ENCODE measurements at regions not wholly inside any gene's neighbourhood (a gene's known extent, or its start where the extent isn't known, plus 50 kb on each side); places are given as distances from the start of the nearest gene placed in this dataset.
A peak's percentile ranks its signal among the peaks of the same experiment; 100 is the strongest.
"Not testable (repeated sequence)": the region's sequence is repeated elsewhere in the genome, so short reads cannot be mapped to it uniquely, and the experiment has no call there.

- H3K9me3 ChIP-seq (ENCODE audit: control insufficient read depth in 2 of 2, insufficient read depth in 1 of 2, low read length in 1 of 2) = no peaks in the 10 kb centered on the region
- peaks cover 5 to 19% of the 10 kb centered on the region in 2 donors for H3K4me1 ChIP-seq (ENCODE audit: control insufficient read depth in 2 of 2, insufficient read depth in 2 of 2, low read length in 2 of 2)
- H3K4me3 ChIP-seq (ENCODE audit: low read length in 2 of 2) = no peak overlapping the region
- no peaks in the 10 kb centered on the region for H3K36me3 ChIP-seq (ENCODE audit: control insufficient read depth in 2 of 2, insufficient read depth in 2 of 2, low read length in 1 of 2)
- H3K27me3 ChIP-seq (ENCODE audit: control insufficient read depth in 2 of 2, insufficient read depth in 1 of 2, low read length in 1 of 2) = no peaks in the 10 kb centered on the region
- H3K27ac ChIP-seq (ENCODE audit: low read depth in 1 of 2, low read length in 1 of 2) = no peak overlapping the region
- DNase-seq (ENCODE audit: low read depth in 6 of 9, low spot score in 9 of 9) = no peak
Observed at GRCh38 chr12:47411966-47412365, 293.9 kb downstream of the RPAP3 start.

GRCh38 chr12:47410862-47411261 is 295.0 kb downstream of the RPAP3 start:
- 97% methylated on average over 3 of the region's 3 CpGs for WGBS
- Histone ChIP-seq H3K9me3 (ENCODE audit: control insufficient read depth in 2 of 2, insufficient read depth in 1 of 2, low read length in 1 of 2) (no peaks in the 10 kb centered on the region), H3K27ac (ENCODE audit: low read depth in 1 of 2, low read length in 1 of 2) (no peak overlapping the region), H3K36me3 (ENCODE audit: control insufficient read depth in 2 of 2, insufficient read depth in 2 of 2, low read length in 1 of 2) (no peaks in the 10 kb centered on the region), H3K27me3 (ENCODE audit: control insufficient read depth in 2 of 2, insufficient read depth in 1 of 2, low read length in 1 of 2) (no peaks in the 10 kb centered on the region), H3K4me1 (ENCODE audit: control insufficient read depth in 2 of 2, insufficient read depth in 2 of 2, low read length in 2 of 2) (peaks cover 5 to 19% of the 10 kb centered on the region in 2 donors), H3K4me3 (ENCODE audit: low read length in 2 of 2) (no peak overlapping the region)
- DNase-seq (ENCODE audit: low read depth in 6 of 9, low spot score in 9 of 9) = no peak

GRCh38 chr12:47410383-47410782 is 295.4 kb downstream of the RPAP3 start:
- peak in 5 of 9 donors; percentile 13 to 58 (median 17) for DNase-seq (ENCODE audit: low read depth in 6 of 9, low spot score in 9 of 9)
- Histone ChIP-seq H3K4me1 (ENCODE audit: control insufficient read depth in 2 of 2, insufficient read depth in 2 of 2, low read length in 2 of 2) (peaks cover 5 to 19% of the 10 kb centered on the region in 2 donors), H3K27me3 (ENCODE audit: control insufficient read depth in 2 of 2, insufficient read depth in 1 of 2, low read length in 1 of 2) (no peaks in the 10 kb centered on the region), H3K36me3 (ENCODE audit: control insufficient read depth in 2 of 2, insufficient read depth in 2 of 2, low read length in 1 of 2) (no peaks in the 10 kb centered on the region), H3K9me3 (ENCODE audit: control insufficient read depth in 2 of 2, insufficient read depth in 1 of 2, low read length in 1 of 2) (no peaks in the 10 kb centered on the region), H3K27ac (ENCODE audit: low read depth in 1 of 2, low read length in 1 of 2) (no peak overlapping the region), H3K4me3 (ENCODE audit: low read length in 2 of 2) (no peak overlapping the region)

GRCh38 chr12:47409310-47409987 is 296.4 kb downstream of the RPAP3 start:
- Histone ChIP-seq H3K27ac (ENCODE audit: low read depth in 1 of 2, low read length in 1 of 2) (no peak overlapping the region), H3K4me3 (ENCODE audit: low read length in 2 of 2) (no peak overlapping the region), H3K9me3 (ENCODE audit: control insufficient read depth in 2 of 2, insufficient read depth in 1 of 2, low read length in 1 of 2) (no peaks in the 10 kb centered on the region), H3K4me1 (ENCODE audit: control insufficient read depth in 2 of 2, insufficient read depth in 2 of 2, low read length in 2 of 2) (peaks cover 5 to 19% of the 10 kb centered on the region in 2 donors), H3K27me3 (ENCODE audit: control insufficient read depth in 2 of 2, insufficient read depth in 1 of 2, low read length in 1 of 2) (no peaks in the 10 kb centered on the region), H3K36me3 (ENCODE audit: control insufficient read depth in 2 of 2, insufficient read depth in 2 of 2, low read length in 1 of 2) (no peaks in the 10 kb centered on the region)
- WGBS = 94% methylated on average over 4 of the region's 4 CpGs
- no peak for DNase-seq (ENCODE audit: low read depth in 6 of 9, low spot score in 9 of 9)

GRCh38 chr12:47408171-47408871 is 297.5 kb downstream of the RPAP3 start:
- DNase-seq (ENCODE audit: low read depth in 6 of 9, low spot score in 9 of 9) = peak in 3 of 9 donors; percentile 12 to 60 (median 32)
- H3K27me3 ChIP-seq (ENCODE audit: control insufficient read depth in 2 of 2, insufficient read depth in 1 of 2, low read length in 1 of 2) = no peaks in the 10 kb centered on the region

GRCh38 chr12:47407463-47408129 is 298.2 kb downstream of the RPAP3 start:
- Histone ChIP-seq H3K4me3 (ENCODE audit: low read length in 2 of 2) (no peak overlapping the region), H3K27me3 (ENCODE audit: control insufficient read depth in 2 of 2, insufficient read depth in 1 of 2, low read length in 1 of 2) (no peaks in the 10 kb centered on the region), H3K36me3 (ENCODE audit: control insufficient read depth in 2 of 2, insufficient read depth in 2 of 2, low read length in 1 of 2) (no peaks in the 10 kb centered on the region), H3K9me3 (ENCODE audit: control insufficient read depth in 2 of 2, insufficient read depth in 1 of 2, low read length in 1 of 2) (no peaks in the 10 kb centered on the region), H3K27ac (ENCODE audit: low read depth in 1 of 2, low read length in 1 of 2) (no peak overlapping the region), H3K4me1 (ENCODE audit: control insufficient read depth in 2 of 2, insufficient read depth in 2 of 2, low read length in 2 of 2) (peaks cover 5 to 19% of the 10 kb centered on the region in 2 donors)
- WGBS = 79% methylated on average over 5 of the region's 5 CpGs
- no peak for DNase-seq (ENCODE audit: low read depth in 6 of 9, low spot score in 9 of 9)

More at GRCh38 chr12:47408171-47408871, 297.5 kb downstream of the RPAP3 start:
- Histone ChIP-seq H3K4me3 (ENCODE audit: low read length in 2 of 2) (no peak overlapping the region), H3K27ac (ENCODE audit: low read depth in 1 of 2, low read length in 1 of 2) (no peak overlapping the region), H3K9me3 (ENCODE audit: control insufficient read depth in 2 of 2, insufficient read depth in 1 of 2, low read length in 1 of 2) (no peaks in the 10 kb centered on the region), H3K36me3 (ENCODE audit: control insufficient read depth in 2 of 2, insufficient read depth in 2 of 2, low read length in 1 of 2) (no peaks in the 10 kb centered on the region), H3K4me1 (ENCODE audit: control insufficient read depth in 2 of 2, insufficient read depth in 2 of 2, low read length in 2 of 2) (peaks cover 5 to 19% of the 10 kb centered on the region in 2 donors)
- WGBS = 66% methylated on average over 2 of the region's 2 CpGs

GRCh38 chr12:47403681-47404080 is 302.1 kb downstream of the RPAP3 start:
- H3K27ac ChIP-seq (ENCODE audit: low read depth in 1 of 2, low read length in 1 of 2) = no peak overlapping the region
- DNase-seq (ENCODE audit: low read depth in 6 of 9, low spot score in 9 of 9) = no peak
- H3K4me1 ChIP-seq (ENCODE audit: control insufficient read depth in 2 of 2, insufficient read depth in 2 of 2, low read length in 2 of 2) = peaks cover 0 to 8% of the 10 kb centered on the region in 2 donors
- H3K9me3 ChIP-seq (ENCODE audit: control insufficient read depth in 2 of 2, insufficient read depth in 1 of 2, low read length in 1 of 2) = no peaks in the 10 kb centered on the region
- H3K4me3 ChIP-seq (ENCODE audit: low read length in 2 of 2) = no peak overlapping the region
- H3K36me3 ChIP-seq (ENCODE audit: control insufficient read depth in 2 of 2, insufficient read depth in 2 of 2, low read length in 1 of 2) = no peaks in the 10 kb centered on the region
- H3K27me3 ChIP-seq (ENCODE audit: control insufficient read depth in 2 of 2, insufficient read depth in 1 of 2, low read length in 1 of 2) = no peaks in the 10 kb centered on the region
- WGBS = 94% methylated on average over 1 of the region's 1 CpG

- not testable (repeated sequence) for H3K36me3 ChIP-seq (ENCODE audit: control insufficient read depth in 2 of 2, insufficient read depth in 2 of 2, low read length in 1 of 2); H3K27me3 ChIP-seq (ENCODE audit: control insufficient read depth in 2 of 2, insufficient read depth in 1 of 2, low read length in 1 of 2); H3K27ac ChIP-seq (ENCODE audit: low read depth in 1 of 2, low read length in 1 of 2); H3K4me1 ChIP-seq (ENCODE audit: control insufficient read depth in 2 of 2, insufficient read depth in 2 of 2, low read length in 2 of 2); H3K4me3 ChIP-seq (ENCODE audit: low read length in 2 of 2); DNase-seq (ENCODE audit: low read depth in 6 of 9, low spot score in 9 of 9)
- peaks cover 0 to 16% of the 10 kb centered on the region in 2 donors for H3K9me3 ChIP-seq (ENCODE audit: control insufficient read depth in 2 of 2, insufficient read depth in 1 of 2, low read length in 1 of 2)
- 66% methylated on average over 3 of the region's 3 CpGs for WGBS
Observed at GRCh38 chr12:47401196-47401595, 304.6 kb downstream of the RPAP3 start.

- no peaks in the 10 kb centered on the region for H3K4me1 ChIP-seq (ENCODE audit: control insufficient read depth in 2 of 2, insufficient read depth in 2 of 2, low read length in 2 of 2)
- H3K36me3 ChIP-seq (ENCODE audit: control insufficient read depth in 2 of 2, insufficient read depth in 2 of 2, low read length in 1 of 2) = no peaks in the 10 kb centered on the region
- H3K27me3 ChIP-seq (ENCODE audit: control insufficient read depth in 2 of 2, insufficient read depth in 1 of 2, low read length in 1 of 2) = no peaks in the 10 kb centered on the region
- H3K4me3 ChIP-seq (ENCODE audit: low read length in 2 of 2) = no peak overlapping the region
- H3K9me3 ChIP-seq (ENCODE audit: control insufficient read depth in 2 of 2, insufficient read depth in 1 of 2, low read length in 1 of 2) = peaks cover 0 to 16% of the 10 kb centered on the region in 2 donors
- WGBS = 91% methylated on average over 1 of the region's 1 CpG
- no peak overlapping the region for H3K27ac ChIP-seq (ENCODE audit: low read depth in 1 of 2, low read length in 1 of 2)
- DNase-seq (ENCODE audit: low read depth in 6 of 9, low spot score in 9 of 9) = no peak
Observed at GRCh38 chr12:47400266-47400665, 305.6 kb downstream of the RPAP3 start.

Measured in thymus (tissue), 11 donors.